NCI-H187 (cell line): ENCODE measurements at regions not wholly inside any gene's neighbourhood (a gene's known extent, or its start where the extent isn't known, plus 50 kb on each side); places are given as distances from the start of the nearest gene placed in this dataset.
"Not testable (repeated sequence)": the region's sequence is repeated elsewhere in the genome, so short reads cannot be mapped to it uniquely, and the experiment has no call there.

Experiments used
- DNase-seq, 2 experiments: peaks; one replicate each; lab custom pipeline; 2025; lab: John Stamatoyannopoulos, UW

GRCh38 chr1:213464786-213465460 is 413.9 kb downstream of the RPS6KC1 start:
- DNase-seq: no peak

- no peak for DNase-seq
Measured at GRCh38 chr1:213466541-213466940, 415.5 kb downstream of the RPS6KC1 start.

GRCh38 chr1:213474054-213474453 is 423.0 kb downstream of the RPS6KC1 start:
- DNase-seq: no peak

GRCh38 chr1:213481395-213481794 is 430.4 kb downstream of the RPS6KC1 start:
- no peak for DNase-seq

- no peak for DNase-seq
Measured at GRCh38 chr1:213484333-213484732, 433.3 kb downstream of the RPS6KC1 start.

- DNase-seq: no peak
Measured at GRCh38 chr1:213484758-213485157, 433.7 kb downstream of the RPS6KC1 start.

- DNase-seq: no peak
Measured at GRCh38 chr1:213486488-213486887, 435.4 kb downstream of the RPS6KC1 start.

GRCh38 chr1:213491468-213491867 is 440.4 kb downstream of the RPS6KC1 start:
- DNase-seq: no peak

- DNase-seq: no peak
Measured at GRCh38 chr1:213492161-213493041, 441.4 kb downstream of the RPS6KC1 start.

GRCh38 chr1:213499444-213499843 is 448.4 kb downstream of the RPS6KC1 start:
- DNase-seq: no peak

- DNase-seq: no peak
Measured at GRCh38 chr1:213507472-213508223, 456.6 kb downstream of the RPS6KC1 start.

- DNase-seq: no peak
Measured at GRCh38 chr1:213511173-213511572, 460.1 kb downstream of the RPS6KC1 start.

- DNase-seq: no peak
Measured at GRCh38 chr1:213512316-213512715, 461.3 kb downstream of the RPS6KC1 start.

- DNase-seq: no peak
Measured at GRCh38 chr1:213513006-213513405, 462.0 kb downstream of the RPS6KC1 start.

GRCh38 chr1:213514408-213515179 is 463.6 kb downstream of the RPS6KC1 start:
- DNase-seq: not testable (repeated sequence)

GRCh38 chr1:213519098-213519497 is 468.1 kb downstream of the RPS6KC1 start:
- DNase-seq: no peak

- no peak for DNase-seq
Measured at GRCh38 chr1:213521206-213521605, 466.6 kb upstream of the PROX1 start.

- no peak for DNase-seq
Measured at GRCh38 chr1:213523781-213524398, 463.9 kb upstream of the PROX1 start.

- no peak for DNase-seq
Measured at GRCh38 chr1:213526306-213526705, 461.5 kb upstream of the PROX1 start.

GRCh38 chr1:213530611-213531320 is 457.0 kb upstream of the PROX1 start:
- no peak for DNase-seq
